Left lung (tissue), 4 donors: ENCODE measurements at regions not wholly inside any gene's neighbourhood (a gene's known extent, or its start where the extent isn't known, plus 50 kb on each side); places are given as distances from the start of the nearest gene placed in this dataset.
A peak's percentile ranks its signal among the peaks of the same experiment; 100 is the strongest.

Source experiments
- ATAC-seq: fragments of 200-7000 bp; cut with Tn5 transposase; one replicate; pipeline ENCODE4 v1.9.1; 2020; ENCODE audit warnings: moderate library complexity
- DNase-seq, 4 donors: peaks; one replicate each; pipeline ENCODE4 v3.0.0-alpha.2; 2013 to 2020
- H3K27ac ChIP-seq, 2 donors: fragments of 200-600 bp; sonication (generic) in 1 of 2; one replicate each; pipeline versions ENCODE4 v1.5.0 to v1.8.0; 2020 to 2021
- H3K27me3 ChIP-seq, 2 donors: fragments of 200-600 bp; sonication (generic) in 1 of 2; one replicate each; pipeline versions ENCODE4 v1.5.0 to v1.8.0; 2020 to 2021
- H3K36me3 ChIP-seq, 2 donors: fragments of 200-600 bp; sonication (generic) in 1 of 2; one replicate each; pipeline versions ENCODE4 v1.5.0 to v1.8.0; 2020 to 2021
- H3K4me1 ChIP-seq, 2 donors: fragments of 200-600 bp; one replicate each; pipeline ENCODE4 v1.8.0; 2021
- H3K4me3 ChIP-seq, 2 donors: fragments of 200-600 bp; sonication (generic) in 1 of 2; one replicate each; pipeline versions ENCODE4 v1.5.0 to v1.8.0; 2020 to 2021; ENCODE audit warnings: mild to moderate bottlenecking in 1 of 2
- H3K9me3 ChIP-seq, 2 donors: fragments of 200-600 bp; sonication (generic) in 1 of 2; one replicate each; pipeline versions ENCODE4 v1.5.0 to v1.8.0; 2020 to 2021
- intact Hi-C, 2 donors: fragments of 100-400 bp; cut with DNase I; formaldehyde crosslinking; loops; one replicate each; pipeline versions ENCODE4 v1.11.2 to v1.14.2; 2022
- TF ChIP-seq, protein P1 (sequence below), 2 donors: fragments of 200-600 bp; sonication (generic) in 1 of 2; IDR thresholded peaks; one replicate each; pipeline versions ENCODE4 v1.5.0 to v1.8.0; 2021; ENCODE audit warnings: antibody characterized with exemption in 2 of 2
- donor health status: DM: no; HTN: yes; CAD: no.
- donor health status: DM: no; HTN: no; CAD: no.

DNA sequence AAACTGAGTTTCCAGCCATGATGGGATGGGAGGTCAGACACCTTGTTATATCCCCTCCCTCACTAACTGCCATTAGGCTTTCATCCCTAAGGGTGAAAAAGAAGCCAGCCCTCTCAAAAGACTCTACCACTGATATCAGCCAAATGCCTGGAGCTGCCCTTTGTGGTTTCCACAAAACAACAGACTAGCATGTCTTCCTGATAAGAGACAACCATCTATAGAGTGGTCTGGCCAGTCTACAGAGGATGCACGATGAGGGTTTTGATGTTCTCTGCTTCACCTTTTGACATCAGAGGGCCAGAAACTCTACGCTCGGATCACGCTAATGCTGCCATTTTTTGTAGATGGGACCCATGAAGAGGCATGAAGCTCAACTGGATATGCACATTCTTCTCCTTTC, 61.7 kb upstream of the ARHGAP18 start:
- Histone ChIP-seq H3K27ac (no peak overlapping the region), H3K36me3 (no peaks in the 10 kb centered on the region), H3K4me3 (no peak overlapping the region), H3K4me1 (peaks cover 4 to 9% of the 10 kb centered on the region in 2 donors), H3K9me3 (no peaks in the 10 kb centered on the region), H3K27me3 (peaks cover 16 to 23% of the 10 kb centered on the region in 2 donors)
- no peak for ATAC-seq
- TF ChIP-seq, protein P1, sequence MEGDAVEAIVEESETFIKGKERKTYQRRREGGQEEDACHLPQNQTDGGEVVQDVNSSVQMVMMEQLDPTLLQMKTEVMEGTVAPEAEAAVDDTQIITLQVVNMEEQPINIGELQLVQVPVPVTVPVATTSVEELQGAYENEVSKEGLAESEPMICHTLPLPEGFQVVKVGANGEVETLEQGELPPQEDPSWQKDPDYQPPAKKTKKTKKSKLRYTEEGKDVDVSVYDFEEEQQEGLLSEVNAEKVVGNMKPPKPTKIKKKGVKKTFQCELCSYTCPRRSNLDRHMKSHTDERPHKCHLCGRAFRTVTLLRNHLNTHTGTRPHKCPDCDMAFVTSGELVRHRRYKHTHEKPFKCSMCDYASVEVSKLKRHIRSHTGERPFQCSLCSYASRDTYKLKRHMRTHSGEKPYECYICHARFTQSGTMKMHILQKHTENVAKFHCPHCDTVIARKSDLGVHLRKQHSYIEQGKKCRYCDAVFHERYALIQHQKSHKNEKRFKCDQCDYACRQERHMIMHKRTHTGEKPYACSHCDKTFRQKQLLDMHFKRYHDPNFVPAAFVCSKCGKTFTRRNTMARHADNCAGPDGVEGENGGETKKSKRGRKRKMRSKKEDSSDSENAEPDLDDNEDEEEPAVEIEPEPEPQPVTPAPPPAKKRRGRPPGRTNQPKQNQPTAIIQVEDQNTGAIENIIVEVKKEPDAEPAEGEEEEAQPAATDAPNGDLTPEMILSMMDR (IDR thresholded peaks at IDR 0.05), result no peak
- DNase-seq, result no peak
- intact Hi-C loops, result no loop called here

DNA sequence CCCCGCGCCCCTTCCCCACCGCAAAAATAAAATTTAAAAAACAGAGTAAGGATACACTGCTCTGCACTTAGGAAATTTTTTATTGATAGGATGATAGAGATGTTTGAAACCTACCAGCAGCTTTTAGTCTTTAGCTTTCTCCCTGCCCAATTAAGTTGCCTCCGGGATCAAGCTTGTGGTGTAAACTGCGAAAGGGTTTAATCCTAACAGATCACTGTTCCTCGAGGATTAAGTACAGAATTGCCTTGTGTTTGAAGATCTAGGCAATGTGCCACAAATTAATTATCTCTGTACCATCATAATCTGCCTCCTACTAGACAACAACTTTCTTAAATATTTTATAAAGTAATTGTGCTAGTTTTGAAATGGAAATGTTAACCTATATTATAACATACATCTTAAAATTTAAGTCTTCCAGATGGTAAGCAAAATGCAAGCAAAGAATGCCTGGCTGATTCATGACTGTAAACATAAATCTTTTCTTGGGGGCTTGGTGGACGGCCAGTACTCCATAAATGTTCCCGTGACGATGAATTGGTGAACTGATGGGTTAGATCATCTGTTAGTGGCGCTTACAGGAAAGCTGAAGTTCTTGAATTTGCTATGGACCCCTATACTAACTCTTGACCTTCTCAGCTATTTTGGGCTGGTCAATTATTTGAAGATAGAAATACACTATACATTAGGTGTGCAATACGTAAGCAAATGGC, 58.0 kb upstream of the ARHGAP18 start:
- Histone ChIP-seq H3K36me3 (no peaks in the 10 kb centered on the region), H3K4me1 (peaks cover 4 to 9% of the 10 kb centered on the region in 2 donors), H3K27me3 (peaks cover 29 to 42% of the 10 kb centered on the region in 2 donors), H3K27ac (no peak overlapping the region), H3K9me3 (no peaks in the 10 kb centered on the region), H3K4me3 (no peak overlapping the region)
- DNase-seq (no peak), ATAC-seq (no peak)
- TF ChIP-seq, protein P1 (IDR thresholded peaks at IDR 0.05), result no peak
- intact Hi-C loops, result no loop called here

DNA sequence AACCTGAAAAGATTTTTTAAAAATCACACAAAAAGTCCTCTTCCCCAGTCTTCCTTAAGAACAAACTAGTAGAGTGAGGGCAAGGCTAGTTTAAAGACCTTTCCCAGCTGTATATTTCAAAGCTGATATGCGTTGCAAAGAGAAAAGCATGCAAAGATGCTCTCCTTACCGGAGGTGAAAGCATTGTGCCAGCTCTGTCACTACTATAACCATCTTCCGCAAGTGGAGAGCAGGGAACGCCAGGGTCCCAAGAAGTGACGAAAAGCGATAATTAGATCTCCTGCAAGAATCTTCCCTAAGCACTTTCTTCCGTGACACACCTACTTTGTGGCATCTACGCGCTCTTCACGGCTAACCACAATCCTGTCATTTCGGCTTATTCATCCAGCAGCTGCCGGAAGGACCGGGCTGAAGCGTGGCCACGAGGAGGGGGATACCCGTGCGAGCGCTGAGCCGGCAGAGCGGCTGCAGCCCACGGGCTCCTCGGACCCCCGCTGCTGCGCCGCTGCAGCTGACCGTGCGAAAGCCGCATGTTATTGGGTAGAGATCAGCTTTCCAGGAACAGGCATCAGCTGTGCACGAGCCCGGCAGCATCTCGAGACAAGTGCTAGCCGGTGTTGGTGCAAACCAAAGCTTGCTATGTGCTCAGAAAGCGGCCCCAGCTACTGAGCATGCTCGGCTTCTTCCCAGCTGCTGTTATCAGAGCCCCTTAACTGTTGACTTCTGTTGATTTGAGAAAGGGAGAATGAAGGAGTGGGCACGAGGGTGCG, 57.2 kb upstream of the ARHGAP18 start:
- peak; percentile 77 for ATAC-seq
- peak in 2 of 4 donors; percentile 36 to 77 for DNase-seq
- intact Hi-C loops, result no loop called here
- H3K4me1 ChIP-seq, result peaks cover 4 to 9% of the 10 kb centered on the region in 2 donors
- peaks cover 29 to 42% of the 10 kb centered on the region in 2 donors for H3K27me3 ChIP-seq
- H3K36me3 ChIP-seq, result no peaks in the 10 kb centered on the region
- H3K9me3 ChIP-seq, result no peaks in the 10 kb centered on the region
- H3K4me3 ChIP-seq, result peak overlapping the region in 1 of 2 donors; percentile 1
- no peak overlapping the region for H3K27ac ChIP-seq
- TF ChIP-seq, protein P1 (IDR thresholded peaks at IDR 0.05), result no peak

DNA sequence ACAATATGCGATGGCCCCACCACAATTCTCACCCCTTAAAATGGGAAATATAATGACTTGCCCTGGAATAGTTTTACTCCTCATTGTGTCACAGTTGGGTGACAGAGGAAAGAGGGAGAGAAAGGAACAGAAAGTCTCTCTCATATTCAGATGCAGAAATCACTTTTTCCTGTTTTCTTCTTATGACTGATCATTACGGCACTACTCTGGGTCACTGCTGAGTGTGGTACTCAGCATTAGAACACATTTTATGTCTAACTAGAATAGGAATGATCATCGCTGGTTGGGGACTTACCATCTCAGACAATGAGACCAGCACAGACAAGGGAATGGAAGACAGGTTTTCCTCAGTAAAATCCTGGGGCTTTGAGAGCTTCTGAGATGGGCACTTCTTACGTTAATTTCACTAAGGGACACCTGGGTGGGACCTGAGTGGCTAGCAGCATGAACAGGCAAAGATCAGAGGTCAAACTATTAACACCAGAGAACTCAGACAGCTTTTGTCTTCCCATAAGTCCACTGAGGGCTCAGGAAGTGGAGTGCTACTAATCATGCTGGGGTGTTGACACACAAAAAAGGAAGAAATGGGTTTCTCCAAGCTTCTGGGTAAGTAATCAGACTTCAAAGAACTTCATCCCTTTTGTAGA, 54.9 kb upstream of the ARHGAP18 start:
- intact Hi-C loops, result no loop called here
- Histone ChIP-seq H3K27me3 (peaks cover 29 to 42% of the 10 kb centered on the region in 2 donors), H3K9me3 (no peaks in the 10 kb centered on the region), H3K36me3 (no peaks in the 10 kb centered on the region), H3K4me1 (peaks cover 4 to 9% of the 10 kb centered on the region in 2 donors), H3K27ac (no peak overlapping the region), H3K4me3 (no peak overlapping the region)
- TF ChIP-seq, protein P1 (IDR thresholded peaks at IDR 0.05), result no peak
- no peak for DNase-seq
- no peak for ATAC-seq
